Neural cell (in vitro differentiated cells): ENCODE measurements at regions not wholly inside any gene's neighbourhood (a gene's known extent, or its start where the extent isn't known, plus 50 kb on each side); places are given as distances from the start of the nearest gene placed in this dataset.
"Not testable (repeated sequence)": the region's sequence is repeated elsewhere in the genome, so short reads cannot be mapped to it uniquely, and the experiment has no call there.

ENCODE experiments used
- CTCF ChIP-seq: fragments of 450-650 bp; IDR thresholded peaks from 2 replicates; pipeline ENCODE4 v1.5.1; 2014; ENCODE audit warnings: antibody characterized with exemption, mild to moderate bottlenecking, moderate library complexity; ENCODE audit not compliant: poor library complexity, severe bottlenecking
- RAD21 ChIP-seq: fragments of 450-650 bp; conservative IDR thresholded peaks from 2 replicates; pipeline ENCODE4 v1.6.1; 2014; ENCODE audit warnings: antibody characterized with exemption, mild to moderate bottlenecking, moderate library complexity
- TAF1 ChIP-seq: IDR thresholded peaks from 2 replicates; pipeline ENCODE4 v1.6.1; 2012; ENCODE audit warnings: low read depth

- not testable (repeated sequence) for TF ChIP-seq TAF1, CTCF, RAD21
These were observed 784.6 kb downstream of the TTLL7 start for GRCh38 chr1:83214317-83214716.
